ENCODE measurements at regions not wholly inside any gene's neighbourhood (a gene's known extent, or its start where the extent isn't known, plus 50 kb on each side); places are given as distances from the start of the nearest gene placed in this dataset.

DNA sequence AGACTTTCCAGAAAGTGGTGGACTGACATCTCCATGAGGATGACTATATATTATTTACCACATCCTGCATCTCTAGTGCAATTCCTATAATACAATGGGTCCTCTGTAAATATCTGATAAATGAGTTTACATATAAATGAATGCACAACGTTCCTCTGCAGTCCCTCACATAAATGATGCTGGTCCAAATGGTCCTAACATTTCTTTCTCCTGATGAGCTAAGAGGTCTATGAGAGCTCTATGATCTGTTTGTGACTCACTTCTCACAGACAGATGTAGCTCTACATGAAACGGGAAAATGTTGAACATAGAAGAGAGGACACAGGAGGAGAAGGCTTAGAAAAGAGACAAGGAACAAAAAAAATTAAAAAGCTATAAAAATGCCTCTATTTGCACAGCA is 201.2 kb upstream of the PIK3C3 start:
- DNase-seq, result peak; percentile 9

DNA sequence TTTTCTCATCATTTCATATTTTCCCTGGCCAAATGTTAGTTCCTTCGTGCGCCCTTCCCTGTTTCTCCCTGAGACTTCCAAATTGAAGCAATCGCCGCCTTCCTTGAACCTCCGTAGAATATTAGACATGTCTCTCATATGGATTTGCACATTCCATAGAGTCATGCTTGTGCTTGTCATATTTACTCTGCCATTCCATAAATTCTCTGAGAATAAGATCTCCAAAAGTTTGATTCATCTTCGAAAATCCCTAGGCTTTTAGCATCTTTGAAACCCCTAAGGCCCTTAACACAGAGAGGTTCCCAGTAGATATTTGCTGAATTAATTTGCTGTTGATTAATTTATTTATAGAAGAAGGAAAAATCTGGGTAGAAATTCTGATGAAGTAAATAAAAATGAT is 202.2 kb upstream of the PIK3C3 start:
- DNase-seq, result no peak

- DNase-seq, result no peak
These were observed 203.4 kb upstream of the PIK3C3 start for GRCh38 chr18:41751652-41752051.

DNA sequence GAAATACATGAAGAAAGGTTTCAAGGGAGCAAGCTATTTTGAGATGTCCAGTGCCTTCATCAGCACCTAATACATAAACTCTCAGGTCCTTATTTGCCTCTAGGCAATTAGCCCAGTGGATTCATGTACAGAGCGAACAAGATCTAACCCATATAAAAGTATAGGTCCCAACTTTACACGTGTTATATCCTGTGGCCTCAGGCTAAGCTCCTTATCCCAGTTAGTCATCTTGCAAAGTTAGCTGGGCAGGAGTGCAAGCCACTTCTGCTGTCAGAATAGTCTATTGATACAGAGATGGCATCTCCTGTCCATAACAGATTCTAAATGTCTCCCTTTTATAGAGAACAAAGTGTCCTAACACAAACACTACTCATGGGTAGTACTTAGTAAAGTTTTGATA is 203.9 kb upstream of the PIK3C3 start:
- no peak for DNase-seq

GRCh38 chr18:41747723-41748242 is 207.3 kb upstream of the PIK3C3 start:
- DNase-seq, result no peak

DNA sequence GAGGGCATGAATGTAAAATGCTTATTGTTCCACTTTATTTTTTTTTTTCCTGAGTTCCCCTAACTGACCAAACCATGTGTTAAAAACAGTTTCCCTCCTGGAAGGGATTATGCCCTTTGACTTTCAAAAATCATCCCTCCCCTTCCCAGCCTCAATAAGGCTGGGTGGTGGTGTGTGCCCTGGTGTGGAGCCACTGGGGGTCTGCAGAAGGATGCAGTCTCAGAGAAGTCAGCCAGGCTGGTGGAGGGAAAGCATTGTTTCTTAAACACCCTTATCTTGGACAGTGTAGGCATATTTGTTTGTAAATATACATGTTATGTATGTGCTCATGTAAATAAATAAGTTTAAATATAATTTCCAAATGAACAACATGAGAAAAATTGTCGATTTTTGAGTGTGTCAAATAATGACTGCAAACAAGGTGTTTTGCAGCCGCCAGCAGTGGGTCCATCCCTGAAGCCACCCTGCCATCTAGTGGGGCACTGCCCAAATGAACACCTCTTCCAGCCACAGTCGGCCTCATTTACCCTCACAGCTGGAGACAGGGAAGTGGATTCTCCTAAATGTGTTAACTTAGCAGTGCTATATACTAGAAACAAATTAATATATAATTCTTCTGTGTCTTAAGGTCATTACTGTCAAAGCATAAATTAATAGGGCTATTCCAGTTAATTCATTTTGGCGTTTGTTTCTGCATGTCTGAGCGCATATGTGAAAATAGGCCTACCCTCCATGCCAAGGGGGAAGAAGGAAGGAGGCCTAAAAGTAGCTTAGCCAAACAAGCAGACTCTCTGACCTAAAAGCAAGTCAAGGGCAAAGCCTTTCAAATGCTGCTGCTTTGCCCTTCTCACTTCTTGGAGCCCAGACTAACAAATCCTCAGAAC is 209.6 kb upstream of the PIK3C3 start:
- DNase-seq, result peak; percentile 59

- DNase-seq, result no peak
These were observed 210.5 kb upstream of the PIK3C3 start for GRCh38 chr18:41744421-41745030.

DNA sequence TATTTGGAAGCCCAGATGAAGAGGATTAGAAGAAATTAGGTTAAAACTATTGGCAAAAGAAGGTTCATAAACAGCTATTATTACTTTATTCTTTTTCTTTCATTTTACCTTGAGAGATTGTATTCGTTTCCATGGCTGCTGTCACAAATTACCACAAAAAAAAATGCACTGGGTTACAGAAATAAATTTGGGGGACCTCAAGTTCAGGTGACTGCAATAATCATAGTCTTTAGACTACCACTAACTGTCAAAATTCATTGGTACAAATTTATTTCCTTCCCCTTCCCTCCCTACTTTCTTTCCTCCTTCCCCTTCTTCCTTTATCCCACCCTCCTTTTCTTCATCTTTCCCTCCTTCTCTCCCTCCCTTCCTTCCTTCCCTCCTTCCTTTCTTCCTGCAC is 217.8 kb upstream of the PIK3C3 start:
- DNase-seq, result no peak

- no peak for DNase-seq
These were observed 220.1 kb upstream of the PIK3C3 start for GRCh38 chr18:41734917-41735316.

GRCh38 chr18:41732356-41732755 is 222.7 kb upstream of the PIK3C3 start:
- no peak for DNase-seq

GRCh38 chr18:41731884-41732283 is 223.2 kb upstream of the PIK3C3 start:
- DNase-seq, result no peak

GRCh38 chr18:41724195-41724594 is 230.8 kb upstream of the PIK3C3 start:
- DNase-seq, result no peak

DNA sequence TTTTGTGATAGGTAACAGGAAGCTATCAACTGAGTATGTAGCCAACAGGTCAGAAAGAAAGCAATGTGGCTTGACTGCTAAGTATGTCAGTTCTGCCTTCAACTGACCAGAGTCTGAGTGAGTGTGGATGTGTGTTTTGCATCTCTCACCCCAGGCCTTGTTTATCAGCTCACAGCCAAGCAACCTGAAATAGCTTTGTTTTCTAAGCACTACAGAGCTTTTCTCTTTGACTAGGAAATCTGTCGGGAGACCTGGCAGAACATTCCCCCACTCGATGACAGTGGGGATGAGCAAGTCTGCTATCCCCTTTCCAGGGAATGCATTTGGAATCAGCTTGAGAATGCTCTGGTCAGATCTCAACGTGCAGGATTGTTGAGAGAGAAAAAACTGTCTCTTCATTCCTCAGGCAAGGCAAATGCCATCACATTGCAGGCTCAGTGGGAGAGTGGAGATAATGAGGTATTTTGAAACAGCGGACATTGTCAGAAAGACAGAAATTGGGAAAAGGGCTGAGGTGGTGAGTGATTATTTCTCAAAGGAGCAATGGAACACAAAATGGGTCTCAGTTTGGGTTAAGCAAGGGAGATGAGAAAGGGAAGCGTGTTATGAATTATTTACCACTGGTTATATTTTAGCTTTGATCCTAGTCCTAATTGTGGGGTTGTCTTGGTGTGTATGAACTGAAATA is 233.8 kb upstream of the PIK3C3 start:
- DNase-seq, result no peak

GRCh38 chr18:41720226-41720625 is 234.8 kb upstream of the PIK3C3 start:
- no peak for DNase-seq

GRCh38 chr18:41719808-41720207 is 235.2 kb upstream of the PIK3C3 start:
- no peak for DNase-seq

DNA sequence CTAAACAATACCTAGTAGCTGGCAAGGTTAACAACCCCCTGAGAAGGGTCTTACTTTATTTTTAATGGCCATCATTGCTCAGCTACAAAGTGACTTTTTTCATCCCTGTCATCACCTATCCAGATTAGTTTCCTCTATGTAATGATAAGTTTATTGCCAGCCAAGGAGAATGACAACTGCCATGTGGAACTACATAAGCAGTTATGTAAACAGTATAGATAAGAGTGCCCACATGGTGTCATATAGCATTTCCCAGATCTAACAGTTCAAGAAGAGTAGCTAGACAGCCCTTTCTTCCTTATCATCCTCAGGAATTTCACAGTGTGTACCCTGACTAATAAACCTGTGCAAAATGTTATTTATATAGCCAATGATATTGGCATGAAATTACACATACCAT is 240.2 kb upstream of the PIK3C3 start:
- DNase-seq, result no peak

- DNase-seq, result no peak
These were observed 240.8 kb upstream of the PIK3C3 start for GRCh38 chr18:41713969-41714825.

- peak; percentile 51 for DNase-seq
These were observed 248.7 kb upstream of the PIK3C3 start for GRCh38 chr18:41706301-41706700.

DNA sequence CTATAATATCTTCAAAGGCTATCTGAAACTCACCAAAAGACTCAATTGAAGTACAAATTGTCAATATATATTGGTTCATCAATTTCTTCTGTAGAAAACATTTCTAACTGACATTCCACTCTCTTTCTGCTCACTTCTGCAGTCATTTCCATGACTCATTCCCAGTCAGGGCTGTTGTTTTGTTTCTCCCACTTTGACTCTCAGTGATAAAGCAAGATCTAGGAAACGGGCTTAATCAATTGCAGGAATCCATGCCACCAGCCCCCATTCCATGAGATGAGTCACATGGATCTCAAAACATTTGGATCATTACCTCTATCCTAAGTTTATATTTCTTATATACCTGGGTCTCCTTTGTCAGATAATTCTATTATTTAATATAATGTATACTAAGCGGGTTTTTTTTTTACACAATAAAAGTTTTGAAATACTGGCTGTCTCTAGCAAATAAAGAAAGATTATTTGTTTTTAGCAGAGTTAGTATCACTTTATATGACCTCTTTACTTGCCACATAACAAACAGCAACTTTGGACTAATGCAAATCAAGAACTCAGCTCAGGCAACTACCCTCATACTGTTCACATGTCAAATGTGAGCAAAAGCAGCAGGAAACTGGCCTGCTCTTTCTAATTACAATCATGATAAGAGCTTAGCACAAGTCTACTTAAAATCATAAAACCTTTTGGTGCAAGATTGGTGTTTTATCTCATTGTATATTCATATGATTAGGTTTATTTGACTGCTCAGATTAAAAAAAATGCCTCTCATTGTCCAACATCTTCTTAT is 251.1 kb upstream of the PIK3C3 start:
- peak; percentile 74 for DNase-seq

- DNase-seq, result no peak
These were observed 254.6 kb upstream of the PIK3C3 start for GRCh38 chr18:41700416-41700815.

DNA sequence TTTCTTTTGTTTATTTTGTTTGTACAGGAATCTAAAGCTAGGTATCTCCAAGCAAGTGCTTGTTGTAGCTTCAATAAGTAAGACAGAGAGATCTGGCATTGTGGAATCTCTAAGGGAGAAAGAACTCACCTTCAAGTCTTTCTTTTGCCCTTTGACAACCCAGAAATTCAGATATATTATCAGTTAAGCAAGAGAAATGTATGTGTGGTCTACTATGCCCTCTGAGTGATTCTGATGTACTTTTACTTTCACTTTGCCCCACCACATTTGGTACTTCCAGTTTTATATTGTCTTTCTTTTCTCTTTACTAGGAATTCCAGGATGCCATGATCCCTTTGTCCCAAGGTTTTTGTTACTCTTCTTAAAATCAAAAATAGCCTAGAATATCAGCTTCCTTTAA is 259.6 kb upstream of the PIK3C3 start:
- DNase-seq, result no peak

- DNase-seq, result no peak
These were observed 262.0 kb upstream of the PIK3C3 start for GRCh38 chr18:41693008-41693407.

Data from fibroblast of upper back skin (primary cell).